ENCODE measurements at regions not wholly inside any gene's neighbourhood (a gene's known extent, or its start where the extent isn't known, plus 50 kb on each side); places are given as distances from the start of the nearest gene placed in this dataset.
"Not testable (repeated sequence)": the region's sequence is repeated elsewhere in the genome, so short reads cannot be mapped to it uniquely, and the experiment has no call there.

DNA sequence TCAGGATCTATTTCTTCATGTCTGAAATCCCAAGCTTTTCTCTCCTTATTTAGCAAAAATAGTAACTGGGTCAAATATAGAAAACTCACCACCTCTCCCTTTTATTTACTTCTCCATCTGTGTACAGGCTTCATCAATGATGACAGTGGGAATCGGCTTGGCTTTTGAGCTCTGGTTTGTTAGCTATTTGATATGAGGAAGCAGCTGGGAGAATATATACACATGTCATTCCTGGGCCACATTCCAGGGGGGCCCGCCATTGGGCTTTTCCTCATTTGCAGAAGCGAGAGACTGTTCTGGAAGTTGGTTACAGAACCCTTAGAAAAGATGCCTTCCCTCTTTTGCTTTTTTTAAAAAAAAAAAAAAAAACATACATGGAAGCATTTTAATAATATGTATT is 107.4 kb upstream of the F9 start:
- no peak overlapping the region for H3K27ac ChIP-seq
- no peak overlapping the region for H3K4me3 ChIP-seq
- TF ChIP-seq, protein P1, sequence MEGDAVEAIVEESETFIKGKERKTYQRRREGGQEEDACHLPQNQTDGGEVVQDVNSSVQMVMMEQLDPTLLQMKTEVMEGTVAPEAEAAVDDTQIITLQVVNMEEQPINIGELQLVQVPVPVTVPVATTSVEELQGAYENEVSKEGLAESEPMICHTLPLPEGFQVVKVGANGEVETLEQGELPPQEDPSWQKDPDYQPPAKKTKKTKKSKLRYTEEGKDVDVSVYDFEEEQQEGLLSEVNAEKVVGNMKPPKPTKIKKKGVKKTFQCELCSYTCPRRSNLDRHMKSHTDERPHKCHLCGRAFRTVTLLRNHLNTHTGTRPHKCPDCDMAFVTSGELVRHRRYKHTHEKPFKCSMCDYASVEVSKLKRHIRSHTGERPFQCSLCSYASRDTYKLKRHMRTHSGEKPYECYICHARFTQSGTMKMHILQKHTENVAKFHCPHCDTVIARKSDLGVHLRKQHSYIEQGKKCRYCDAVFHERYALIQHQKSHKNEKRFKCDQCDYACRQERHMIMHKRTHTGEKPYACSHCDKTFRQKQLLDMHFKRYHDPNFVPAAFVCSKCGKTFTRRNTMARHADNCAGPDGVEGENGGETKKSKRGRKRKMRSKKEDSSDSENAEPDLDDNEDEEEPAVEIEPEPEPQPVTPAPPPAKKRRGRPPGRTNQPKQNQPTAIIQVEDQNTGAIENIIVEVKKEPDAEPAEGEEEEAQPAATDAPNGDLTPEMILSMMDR (IDR thresholded peaks at IDR 0.05), result no peak
- no peak for TF ChIP-seq POLR2A (IDR thresholded peaks at IDR 0.05)
- DNase-seq, result no peak
- 38 to 41% methylated on average over 3 of the region's 3 CpGs for WGBS, 2 donors
- H3K36me3 ChIP-seq, result no peaks in the 10 kb centered on the region
- no peaks in the 10 kb centered on the region for H3K9me3 ChIP-seq
- no peaks in the 10 kb centered on the region for H3K27me3 ChIP-seq
- intact Hi-C loops (cut with DNase I), result no loop called here
- H3K4me1 ChIP-seq, result no peaks in the 10 kb centered on the region

DNA sequence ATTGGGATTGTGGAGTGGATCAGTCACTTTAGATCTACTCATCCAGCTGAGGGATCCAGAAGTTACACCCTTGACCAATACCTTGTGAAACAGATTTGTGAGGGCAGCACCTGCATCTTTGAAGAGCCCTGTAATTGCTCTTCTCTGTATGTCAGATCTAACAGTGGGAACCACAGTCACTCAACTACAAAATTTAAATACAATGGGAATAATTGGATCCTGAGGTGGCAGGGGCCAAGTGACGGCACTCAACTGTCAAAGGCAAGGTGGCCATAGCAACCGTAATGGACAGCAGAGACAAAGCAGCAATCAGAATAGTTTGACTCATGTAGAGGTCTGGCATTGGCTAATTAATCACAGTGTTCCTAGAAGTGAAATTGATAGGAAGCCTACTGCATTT is 132.3 kb upstream of the F9 start:
- DNase-seq; H3K27me3 ChIP-seq; H3K4me1 ChIP-seq; intact Hi-C loops (cut with DNase I); H3K4me3 ChIP-seq; H3K9me3 ChIP-seq; H3K27ac ChIP-seq; H3K36me3 ChIP-seq: not testable (repeated sequence)
- 60 to 100% methylated on average over 1 to 2 of the region's 2 CpGs for WGBS, 2 donors

DNA sequence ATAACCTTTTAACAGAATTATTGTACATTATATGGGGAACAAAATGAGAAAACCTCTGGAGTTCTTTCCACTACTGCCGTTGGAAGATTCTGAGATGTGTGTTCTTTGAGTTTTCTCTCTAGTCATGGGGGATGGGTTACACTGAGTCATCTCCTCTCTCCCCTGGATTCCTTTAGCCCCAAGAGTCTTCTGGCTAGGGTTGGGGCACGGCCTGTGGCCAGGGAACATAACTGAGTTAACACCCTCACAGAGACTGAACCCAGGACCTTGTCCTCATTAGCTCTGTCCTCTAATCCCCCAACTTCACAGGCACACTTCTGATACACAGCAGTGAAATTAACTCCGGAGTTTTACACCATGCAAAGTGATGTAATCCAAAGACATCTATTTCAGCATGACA is 142.3 kb upstream of the F9 start:
- Histone ChIP-seq H3K36me3 (no peaks in the 10 kb centered on the region), H3K4me1 (no peaks in the 10 kb centered on the region), H3K9me3 (no peaks in the 10 kb centered on the region), H3K4me3 (no peak overlapping the region), H3K27me3 (no peaks in the 10 kb centered on the region), H3K27ac (no peak overlapping the region)
- intact Hi-C loops (cut with DNase I), result no loop called here
- TF ChIP-seq POLR2A (IDR thresholded peaks at IDR 0.05), result no peak
- TF ChIP-seq, protein P1 (IDR thresholded peaks at IDR 0.05), result no peak
- no peak for DNase-seq
- WGBS, 2 donors, result 44% methylated on average over 2 to 3 of the region's 3 CpGs

DNA sequence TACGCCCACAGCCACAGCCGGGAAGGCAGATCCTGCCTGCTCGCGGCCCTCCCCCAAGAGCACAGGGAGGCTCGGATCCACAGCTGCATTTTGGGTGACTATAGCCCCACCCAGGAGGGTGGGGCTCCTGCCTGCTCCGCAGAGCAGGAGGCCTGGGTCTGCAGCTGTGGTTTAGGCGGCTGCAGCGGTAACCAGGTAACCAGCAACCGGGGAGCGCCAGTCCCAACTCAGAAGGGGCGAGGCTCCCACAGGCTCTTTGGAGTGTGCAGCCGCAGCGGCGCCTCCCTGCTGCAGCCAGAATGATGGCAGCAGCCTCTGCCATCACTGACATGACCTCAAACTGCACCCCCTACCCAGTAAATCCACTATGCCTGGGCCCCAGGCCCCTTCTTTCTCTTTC is 148.0 kb upstream of the F9 start:
- DNase-seq, result no peak
- Histone ChIP-seq H3K4me3 (no peak overlapping the region), H3K27me3 (no peaks in the 10 kb centered on the region), H3K36me3 (no peaks in the 10 kb centered on the region), H3K9me3 (no peaks in the 10 kb centered on the region), H3K27ac (no peak overlapping the region), H3K4me1 (no peaks in the 10 kb centered on the region)
- TF ChIP-seq POLR2A (IDR thresholded peaks at IDR 0.05), result no peak
- TF ChIP-seq, protein P1 (IDR thresholded peaks at IDR 0.05), result no peak
- intact Hi-C loops (cut with DNase I), result no loop called here
- WGBS, 2 donors, result 100% methylated on average over 2 of the region's 14 CpGs; no CpG with 5 or more reads in 1 of the 2 donors

- H3K27ac ChIP-seq, result not testable (repeated sequence)
Observed at GRCh38 chrX:139376547-139376946, 154.0 kb upstream of the F9 start.

DNA sequence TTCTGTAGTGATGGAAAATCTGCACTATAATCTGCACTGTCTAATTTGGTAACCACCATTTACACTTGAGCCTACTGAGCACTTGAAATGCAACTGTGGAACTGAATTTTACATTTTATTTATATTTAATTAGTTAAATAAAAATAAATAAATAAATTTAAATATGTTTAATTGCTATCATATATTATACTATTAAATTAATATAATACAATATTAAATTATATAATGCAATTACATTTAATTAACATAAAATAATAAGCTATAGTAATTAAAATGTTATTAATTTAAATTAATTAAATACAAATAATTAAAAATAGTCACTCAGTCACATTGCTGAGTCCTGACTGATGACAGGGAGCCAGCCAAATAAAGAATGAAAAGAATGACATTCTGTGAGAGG is 170.2 kb upstream of the F9 start:
- H3K27ac ChIP-seq, result no peak overlapping the region
- H3K4me3 ChIP-seq, result no peak overlapping the region
- H3K27me3 ChIP-seq, result no peaks in the 10 kb centered on the region
- no peaks in the 10 kb centered on the region for H3K36me3 ChIP-seq
- DNase-seq, result no peak
- TF ChIP-seq, protein P1 (IDR thresholded peaks at IDR 0.05), result no peak
- no peak for TF ChIP-seq POLR2A (IDR thresholded peaks at IDR 0.05)
- intact Hi-C loops (cut with DNase I), result no loop called here
- no peaks in the 10 kb centered on the region for H3K9me3 ChIP-seq
- no peaks in the 10 kb centered on the region for H3K4me1 ChIP-seq

More at GRCh38 chrX:139376547-139376946, 154.0 kb upstream of the F9 start:
- H3K4me1 ChIP-seq; H3K9me3 ChIP-seq; H3K36me3 ChIP-seq; intact Hi-C loops (cut with DNase I); H3K4me3 ChIP-seq; DNase-seq; H3K27me3 ChIP-seq: not testable (repeated sequence)
- 60 to 82% methylated on average over 3 of the region's 3 CpGs for WGBS, 2 donors

DNA sequence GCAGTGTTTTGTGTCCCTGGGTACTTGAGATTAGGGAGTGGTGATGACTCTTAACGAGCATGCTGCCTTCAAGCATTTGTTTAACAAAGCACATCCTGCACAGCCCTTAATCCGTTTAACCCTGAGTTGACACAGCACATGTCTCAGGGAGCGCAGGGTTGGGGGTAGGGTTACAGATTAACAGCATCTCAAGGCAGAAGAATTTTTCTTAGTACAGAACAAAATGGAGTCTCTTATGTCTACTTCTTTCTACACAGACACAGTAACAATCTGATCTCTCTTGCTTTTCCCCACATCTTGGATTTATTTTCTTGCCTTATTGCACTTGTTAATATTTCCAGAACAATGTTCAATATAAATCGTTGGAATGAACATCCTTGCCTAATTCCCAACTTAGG is 187.9 kb upstream of the F9 start:
- H3K4me3 ChIP-seq; intact Hi-C loops (cut with DNase I); H3K27ac ChIP-seq; H3K4me1 ChIP-seq; DNase-seq; H3K36me3 ChIP-seq; H3K9me3 ChIP-seq; H3K27me3 ChIP-seq: not testable (repeated sequence)
- 17 to 47% methylated on average over 1 to 4 of the region's 4 CpGs for WGBS, 2 donors

DNA sequence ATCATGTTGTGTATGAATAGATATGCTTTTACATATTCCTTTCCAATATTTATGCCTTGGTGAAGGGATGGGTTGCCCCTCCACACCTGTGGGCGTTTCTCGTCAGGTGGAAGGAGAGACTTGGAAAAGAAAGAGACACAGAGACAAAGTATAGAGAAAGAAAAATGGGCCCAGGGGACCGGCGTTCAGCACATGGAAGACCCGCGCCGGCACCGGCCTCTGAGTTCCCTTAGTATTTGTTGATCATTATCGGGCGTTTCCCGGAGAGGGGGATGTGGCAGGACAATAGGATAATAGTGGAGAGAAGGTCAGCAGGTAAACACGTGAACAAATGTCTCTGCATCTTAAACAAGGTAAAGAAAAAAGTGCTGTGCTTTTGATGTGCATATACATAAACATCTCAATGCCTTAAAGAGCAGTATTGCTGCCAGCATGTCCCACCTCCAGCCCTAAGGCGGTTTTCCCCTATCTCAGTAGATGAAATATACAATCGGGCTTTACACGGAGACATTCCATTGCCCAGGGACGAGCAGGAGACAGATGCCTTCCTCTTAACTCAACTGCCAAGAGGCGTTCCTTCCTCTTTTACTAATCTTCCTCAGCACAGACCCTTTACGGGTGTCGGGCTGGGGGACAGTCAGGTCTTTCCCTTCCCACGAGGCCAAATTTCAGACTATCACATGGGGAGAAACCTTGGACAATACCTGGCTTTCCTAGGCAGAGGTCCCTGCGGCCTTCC is 188.5 kb upstream of the F9 start:
- DNase-seq; H3K36me3 ChIP-seq; H3K9me3 ChIP-seq; H3K27me3 ChIP-seq; H3K4me3 ChIP-seq; H3K4me1 ChIP-seq; H3K27ac ChIP-seq; intact Hi-C loops (cut with DNase I): not testable (repeated sequence)
- WGBS, 2 donors, result 22 to 42% methylated on average over 15 to 17 of the region's 21 CpGs

Measured in esophagus squamous epithelium (tissue), 5 donors.